Prostate gland (tissue), 2 donors: ENCODE measurements at regions not wholly inside any gene's neighbourhood (a gene's known extent, or its start where the extent isn't known, plus 50 kb on each side); places are given as distances from the start of the nearest gene placed in this dataset.

Experiments
- POLR2A ChIP-seq: fragments of 450-650 bp; IDR thresholded peaks from one replicate; pipeline ENCODE4 v1.6.1; 2016; ENCODE audit warnings: antibody characterized with exemption, mild to moderate bottlenecking
- POLR2AphosphoS5 ChIP-seq: sonication (generic); formaldehyde crosslinking; IDR thresholded peaks from one replicate; pipeline ENCODE4 v1.6.1; 2017; ENCODE audit warnings: antibody characterized with exemption
- TF ChIP-seq, protein P1 (sequence below), 4 experiments: fragments of 200-600 bp in 2 of 4; fragments of 450-650 bp in 2 of 4; sonication (generic) in 2 of 4; IDR thresholded peaks; 1 replicate in 3 of 4; 2 replicates in 1 of 4; pipeline ENCODE4 v1.5.1; 2016 to 2019; ENCODE audit warnings: antibody characterized with exemption in 4 of 4, mild to moderate bottlenecking in 2 of 4, moderate library complexity in 2 of 4

DNA sequence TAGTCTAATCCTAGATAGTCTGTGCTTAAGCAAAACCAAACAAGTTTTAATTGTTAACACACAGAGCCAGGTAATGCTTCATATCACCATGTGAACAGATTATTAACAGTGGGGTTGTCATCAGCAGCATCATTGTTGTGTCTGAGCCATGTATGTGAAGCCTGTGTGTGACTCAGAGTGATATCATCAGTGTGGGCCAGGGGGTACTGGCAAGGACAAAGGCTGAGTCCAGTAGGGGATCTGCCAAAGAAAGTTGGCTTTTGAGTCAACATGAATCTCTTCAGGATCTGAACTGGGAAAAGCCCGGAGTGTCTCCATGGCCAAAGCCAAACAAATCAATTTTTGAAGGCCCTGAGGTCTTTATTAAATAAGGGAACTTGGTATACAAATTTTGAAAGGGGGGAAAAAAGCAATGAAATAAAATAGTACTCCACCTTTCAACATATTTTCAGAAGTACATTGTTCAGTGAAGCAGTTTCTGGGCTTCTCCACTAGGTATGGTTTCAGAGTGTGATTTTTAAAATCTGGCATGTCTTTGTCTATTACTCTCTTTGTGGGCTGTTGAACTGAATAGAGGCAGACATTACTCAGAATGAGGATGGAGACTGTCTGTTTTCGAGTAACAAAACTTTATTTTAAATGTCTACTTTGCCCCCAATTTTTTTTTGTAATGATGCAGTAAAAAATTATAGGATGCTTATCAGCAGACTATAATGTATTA is 444.2 kb upstream of the JAG1 start:
- TF ChIP-seq, protein P1, sequence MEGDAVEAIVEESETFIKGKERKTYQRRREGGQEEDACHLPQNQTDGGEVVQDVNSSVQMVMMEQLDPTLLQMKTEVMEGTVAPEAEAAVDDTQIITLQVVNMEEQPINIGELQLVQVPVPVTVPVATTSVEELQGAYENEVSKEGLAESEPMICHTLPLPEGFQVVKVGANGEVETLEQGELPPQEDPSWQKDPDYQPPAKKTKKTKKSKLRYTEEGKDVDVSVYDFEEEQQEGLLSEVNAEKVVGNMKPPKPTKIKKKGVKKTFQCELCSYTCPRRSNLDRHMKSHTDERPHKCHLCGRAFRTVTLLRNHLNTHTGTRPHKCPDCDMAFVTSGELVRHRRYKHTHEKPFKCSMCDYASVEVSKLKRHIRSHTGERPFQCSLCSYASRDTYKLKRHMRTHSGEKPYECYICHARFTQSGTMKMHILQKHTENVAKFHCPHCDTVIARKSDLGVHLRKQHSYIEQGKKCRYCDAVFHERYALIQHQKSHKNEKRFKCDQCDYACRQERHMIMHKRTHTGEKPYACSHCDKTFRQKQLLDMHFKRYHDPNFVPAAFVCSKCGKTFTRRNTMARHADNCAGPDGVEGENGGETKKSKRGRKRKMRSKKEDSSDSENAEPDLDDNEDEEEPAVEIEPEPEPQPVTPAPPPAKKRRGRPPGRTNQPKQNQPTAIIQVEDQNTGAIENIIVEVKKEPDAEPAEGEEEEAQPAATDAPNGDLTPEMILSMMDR (IDR thresholded peaks at IDR 0.05): no peak
- no peak for TF ChIP-seq POLR2A
- no peak for TF ChIP-seq POLR2AphosphoS5
